HG03025 (cell line): ENCODE measurements at regions not wholly inside any gene's neighbourhood (a gene's known extent, or its start where the extent isn't known, plus 50 kb on each side); places are given as distances from the start of the nearest gene placed in this dataset.
"Not testable (repeated sequence)": the region's sequence is repeated elsewhere in the genome, so short reads cannot be mapped to it uniquely, and the experiment has no call there.

Experiments used
- ATAC-seq: cut with Tn5 transposase; IDR thresholded peaks from one replicate; pipeline ENCODE4 v1.9.1; 2021; ENCODE audit warnings: mild to moderate bottlenecking, moderate library complexity; ENCODE audit not compliant: unreplicated experiment, low FRiP score

DNA sequence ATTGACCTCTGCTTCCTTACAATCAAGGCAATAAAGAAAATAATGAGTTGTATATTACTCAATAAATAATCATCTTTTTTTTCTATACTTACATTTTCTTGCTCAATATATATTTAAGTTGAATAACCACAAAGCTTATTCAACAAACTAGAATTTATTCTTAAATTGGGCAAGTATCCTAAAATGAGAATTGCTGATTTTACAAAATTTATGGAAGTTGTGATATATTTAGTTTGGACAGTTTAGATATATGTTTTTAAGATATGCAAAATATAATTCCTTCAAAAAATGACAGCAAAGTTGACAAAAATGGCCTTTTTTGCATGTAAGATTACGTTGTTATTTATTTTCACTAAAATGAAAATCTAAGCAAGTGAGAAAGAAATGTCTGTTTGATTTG, 305.7 kb upstream of the GRIN3A start:
- ATAC-seq = no peak

DNA sequence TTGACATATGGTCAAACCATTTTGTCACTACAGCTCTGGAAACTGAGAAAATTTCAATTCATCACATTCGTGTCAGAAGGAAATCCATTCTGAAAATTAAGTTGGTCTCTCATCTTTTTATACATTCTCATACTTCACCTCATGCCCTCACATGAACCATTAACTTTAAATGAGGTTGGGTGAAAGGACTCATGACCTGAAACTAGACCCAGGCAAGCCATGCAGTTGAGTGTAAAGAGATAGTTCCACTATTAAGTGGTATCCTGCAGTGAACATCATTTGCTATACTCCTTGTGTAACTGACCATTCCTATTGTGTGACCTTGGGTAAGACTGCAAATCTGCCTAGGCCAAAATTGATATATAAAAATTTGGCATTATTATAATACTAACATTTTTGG, 299.6 kb upstream of the GRIN3A start:
- no peak for ATAC-seq

DNA sequence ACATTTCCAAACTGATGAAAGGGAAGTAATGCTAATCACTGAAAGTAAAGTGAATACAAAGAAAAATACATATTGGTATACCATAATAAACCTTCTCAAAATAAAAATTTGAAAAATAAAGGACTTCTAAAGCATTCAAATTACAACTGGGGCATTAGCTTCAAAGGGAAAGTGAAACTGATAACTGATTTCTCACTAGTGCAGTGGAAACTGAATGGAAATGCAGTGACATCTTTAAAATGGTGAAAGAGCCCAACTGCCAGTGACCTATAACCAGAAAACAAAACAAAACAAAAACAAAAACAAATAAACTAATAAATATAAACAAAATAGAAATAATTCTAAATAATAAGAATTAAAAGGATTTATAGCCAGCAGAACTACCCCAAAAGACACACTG, 297.5 kb upstream of the GRIN3A start:
- ATAC-seq = peak; percentile 86

DNA sequence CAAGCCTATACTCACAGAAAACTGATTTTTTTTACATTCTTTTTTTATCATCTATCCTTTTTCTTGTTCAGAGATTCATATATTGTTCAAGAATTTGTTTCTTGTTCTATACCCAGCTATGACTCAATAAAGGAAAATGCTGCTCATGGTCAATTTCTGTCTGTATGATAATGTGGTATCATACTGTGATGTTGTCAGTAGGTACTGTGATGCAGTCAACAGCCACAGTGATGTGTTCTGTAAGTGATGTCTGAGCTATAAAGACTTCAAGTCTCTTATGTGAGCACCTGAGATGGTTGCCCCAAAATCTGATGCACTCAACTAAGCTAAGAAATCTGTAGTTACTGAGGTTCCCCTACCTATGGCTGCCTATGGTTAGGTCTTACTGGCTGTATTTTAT, 294.2 kb upstream of the GRIN3A start:
- ATAC-seq = no peak

DNA sequence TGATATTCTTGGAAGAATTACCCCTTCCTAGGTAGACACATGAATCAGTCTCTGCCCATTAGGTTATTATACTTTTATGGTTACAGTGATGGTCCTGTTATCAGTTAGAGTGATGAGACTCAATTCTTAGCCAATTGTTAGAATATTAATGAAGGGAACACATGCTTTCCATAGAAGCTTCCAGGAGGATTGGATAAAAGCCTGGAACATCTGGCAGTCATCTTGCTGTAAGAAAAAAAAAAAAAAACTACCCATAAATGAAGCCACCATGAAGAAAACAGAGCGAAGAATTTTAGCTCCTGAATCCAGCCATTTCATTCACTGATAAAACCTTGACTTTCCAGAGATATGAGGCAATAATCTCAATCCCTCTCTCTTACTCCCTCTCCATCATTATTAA, 262.5 kb upstream of the GRIN3A start:
- no peak for ATAC-seq

DNA sequence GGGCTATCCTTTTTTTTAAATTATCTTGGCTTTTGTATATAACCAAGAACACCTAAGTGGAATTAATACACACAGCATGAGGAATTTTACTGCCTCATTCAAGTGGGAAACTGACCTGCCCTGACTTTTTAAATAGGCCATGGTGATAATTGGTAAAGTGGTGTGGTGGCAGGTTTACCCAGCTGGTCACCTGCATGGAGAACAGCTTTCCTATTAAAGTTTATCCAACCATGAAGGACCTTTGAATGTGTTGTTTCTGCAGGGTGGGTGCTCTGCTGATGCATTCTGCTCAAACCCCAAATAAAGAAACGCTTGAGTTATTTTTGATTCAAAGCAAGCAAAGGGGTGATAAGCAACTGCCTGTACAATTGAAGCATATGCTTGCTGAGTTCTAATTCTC, 261.0 kb upstream of the GRIN3A start:
- ATAC-seq = no peak

DNA sequence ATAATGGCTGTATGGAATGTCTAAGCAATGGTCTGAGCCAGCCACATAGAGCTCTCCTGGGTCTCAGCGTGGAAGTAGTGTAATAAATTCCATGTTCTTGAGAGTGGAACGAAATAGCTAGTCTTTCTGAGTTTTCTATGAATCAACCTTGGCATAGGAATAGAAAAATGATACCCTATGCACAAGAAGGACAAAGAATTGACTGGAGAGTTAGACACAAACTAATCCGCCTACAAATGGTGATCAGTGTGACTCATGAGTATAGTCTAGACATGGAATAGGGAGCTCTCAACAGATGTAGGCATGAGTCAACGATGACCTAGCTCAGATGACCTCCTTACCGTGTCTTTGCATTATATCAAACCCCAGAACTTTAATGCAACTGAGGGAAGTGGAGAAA, 256.8 kb upstream of the GRIN3A start:
- no peak for ATAC-seq

DNA sequence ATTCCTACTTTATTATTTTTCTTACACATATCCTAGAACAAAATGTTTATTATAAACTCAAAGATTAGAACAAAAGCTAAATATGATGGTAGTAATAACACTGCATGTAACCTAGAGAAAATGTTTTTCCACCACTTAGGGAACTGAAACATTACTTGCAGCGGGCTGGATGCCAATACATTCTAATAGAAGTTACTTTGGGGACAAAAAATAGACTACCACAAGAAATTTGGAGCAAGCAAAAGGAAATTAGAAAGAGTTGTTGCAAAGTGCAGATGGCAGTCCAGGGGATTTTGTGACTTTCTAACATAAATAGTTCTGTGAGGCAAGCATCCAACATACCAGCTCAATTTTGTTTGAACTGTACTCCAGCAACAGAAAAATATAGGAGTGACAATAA, 255.3 kb upstream of the GRIN3A start:
- no peak for ATAC-seq

DNA sequence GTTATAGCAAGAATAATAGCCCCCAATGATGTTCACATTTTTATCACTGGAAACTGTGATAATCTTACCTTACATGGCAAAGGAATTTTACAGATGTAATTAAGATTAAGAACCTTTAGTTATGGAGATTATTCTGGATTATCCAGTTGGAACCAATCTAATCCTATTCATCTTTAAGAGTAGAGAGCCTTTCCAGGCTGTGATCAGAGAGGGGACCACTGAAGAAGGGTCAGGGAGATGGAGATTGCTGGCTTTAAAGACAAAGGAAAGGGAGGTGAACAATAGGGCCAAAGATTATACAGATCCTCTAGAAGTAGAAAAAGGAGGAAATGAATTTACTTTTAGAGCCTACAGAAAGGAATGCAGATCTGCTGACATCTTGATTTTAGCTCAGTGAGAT, 253.5 kb upstream of the GRIN3A start:
- no peak for ATAC-seq

DNA sequence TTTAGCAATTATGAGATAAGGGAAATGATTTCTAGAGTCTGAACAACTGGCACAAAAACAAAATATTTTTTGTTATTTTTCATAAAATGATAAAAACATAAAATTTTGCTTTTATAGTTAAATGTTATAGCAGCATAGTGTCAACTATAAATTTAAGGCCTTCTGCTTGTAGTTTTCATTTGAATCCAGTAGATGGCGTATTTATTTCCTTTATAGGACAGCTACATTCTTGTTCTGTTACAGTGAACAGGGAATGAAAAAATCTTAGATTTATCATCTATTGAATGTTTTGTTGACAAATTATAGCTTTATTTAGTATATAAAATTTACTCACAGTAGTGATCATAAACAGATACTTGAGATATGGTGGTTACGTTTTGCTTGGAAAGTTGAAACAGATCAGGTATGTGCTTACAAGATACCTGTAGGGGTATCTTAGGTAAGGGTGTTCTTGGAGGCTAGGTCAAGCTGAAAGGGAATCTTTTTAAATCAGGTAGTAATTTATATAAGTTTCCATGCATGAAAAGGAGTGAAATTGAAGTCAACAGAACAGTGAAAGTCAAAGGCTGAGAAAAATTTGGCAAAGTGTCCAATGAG, 239.3 kb upstream of the GRIN3A start:
- no peak for ATAC-seq

DNA sequence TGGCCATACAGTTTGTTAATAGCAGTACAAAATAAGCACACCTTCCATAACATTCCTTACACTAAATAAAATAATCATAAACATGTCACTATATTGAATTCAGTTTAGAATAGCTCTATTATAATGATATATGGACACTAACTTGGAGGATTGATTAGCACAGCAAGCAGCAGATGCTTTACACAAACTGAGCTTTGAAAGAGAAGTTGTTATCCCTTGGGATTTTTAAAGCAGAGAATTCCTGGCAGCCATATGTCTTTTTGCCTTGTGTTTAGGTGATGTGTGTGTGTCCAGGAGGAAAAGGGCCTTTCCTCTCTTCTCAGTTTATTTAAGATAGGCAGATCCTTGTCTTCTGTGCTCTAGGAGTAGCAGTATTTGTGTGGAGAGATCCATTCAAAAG, 232.2 kb upstream of the GRIN3A start:
- no peak for ATAC-seq

DNA sequence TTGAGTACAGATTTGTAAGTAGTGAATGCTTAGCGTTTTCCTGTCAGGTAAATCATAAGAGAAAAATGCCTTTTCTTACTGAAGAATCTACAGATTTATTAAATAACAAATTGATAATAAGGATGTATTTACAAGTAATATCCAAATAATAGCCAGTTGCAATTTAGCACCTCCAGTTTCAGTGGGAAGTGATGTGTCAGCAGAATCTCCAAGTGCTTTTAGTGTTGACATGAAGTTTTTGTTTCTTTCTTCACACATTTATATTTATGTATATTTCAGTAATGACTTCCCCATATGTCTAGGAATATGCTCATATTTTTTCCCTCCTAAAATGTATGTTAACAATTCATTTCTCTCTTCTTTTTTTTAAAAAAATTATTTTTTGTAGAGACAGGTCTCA, 229.9 kb upstream of the GRIN3A start:
- ATAC-seq = no peak

DNA sequence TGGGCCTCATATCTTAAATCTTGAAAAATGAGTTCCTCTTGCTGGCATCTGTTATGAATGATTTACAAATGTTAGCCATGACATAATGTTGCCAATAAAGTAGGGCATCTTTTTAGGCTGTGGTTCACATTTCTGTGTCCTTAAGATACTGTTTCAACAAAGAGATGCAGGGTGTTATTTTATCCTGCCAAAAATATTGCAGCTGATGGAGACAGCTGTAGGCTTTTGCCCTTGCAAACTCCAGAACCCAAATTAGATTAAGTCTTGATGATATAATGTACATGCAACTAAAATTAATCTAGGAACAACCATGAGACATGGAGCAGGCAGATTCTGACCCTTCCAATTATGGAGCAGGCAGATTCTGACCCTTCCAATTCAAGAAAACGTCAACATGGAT, 228.2 kb upstream of the GRIN3A start:
- no peak for ATAC-seq

DNA sequence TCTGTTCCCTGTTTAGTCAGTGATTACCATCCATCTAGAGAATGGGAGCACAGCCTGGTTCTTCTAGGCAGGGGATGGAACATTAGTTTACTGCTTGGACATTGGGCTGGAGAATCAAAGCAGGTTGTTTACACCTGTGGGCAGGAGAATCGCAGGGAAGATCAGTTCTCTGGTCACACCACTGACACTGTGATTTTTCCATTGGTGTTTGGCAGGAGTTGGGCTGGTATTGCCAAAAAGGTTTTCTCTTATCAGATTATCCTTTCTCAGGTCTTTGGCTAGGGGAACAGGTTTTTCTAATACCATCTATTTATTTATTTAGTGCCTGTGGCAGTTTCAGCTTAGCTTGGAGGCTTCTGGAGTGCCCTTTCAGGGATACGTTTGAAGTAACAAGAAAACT, 219.3 kb upstream of the GRIN3A start:
- ATAC-seq = no peak

DNA sequence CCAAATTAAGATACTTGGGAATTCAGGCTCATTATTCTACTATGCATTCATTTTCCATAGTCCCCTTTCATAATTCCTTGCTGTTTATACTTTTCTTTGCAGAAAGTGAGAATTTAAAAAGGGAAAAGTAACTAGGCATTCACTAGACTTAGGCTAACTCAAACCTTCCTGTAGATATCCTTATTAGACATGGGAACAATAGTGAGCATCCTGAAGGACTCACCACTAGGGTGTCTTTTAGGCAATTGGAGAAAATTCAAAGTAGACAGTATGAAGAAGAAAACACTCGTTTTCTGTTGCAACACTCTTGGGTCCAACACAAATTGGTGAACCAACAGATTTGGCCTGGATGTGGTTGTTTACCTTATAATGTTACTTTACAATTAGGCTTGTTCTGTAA, 213.2 kb upstream of the GRIN3A start:
- no peak for ATAC-seq

DNA sequence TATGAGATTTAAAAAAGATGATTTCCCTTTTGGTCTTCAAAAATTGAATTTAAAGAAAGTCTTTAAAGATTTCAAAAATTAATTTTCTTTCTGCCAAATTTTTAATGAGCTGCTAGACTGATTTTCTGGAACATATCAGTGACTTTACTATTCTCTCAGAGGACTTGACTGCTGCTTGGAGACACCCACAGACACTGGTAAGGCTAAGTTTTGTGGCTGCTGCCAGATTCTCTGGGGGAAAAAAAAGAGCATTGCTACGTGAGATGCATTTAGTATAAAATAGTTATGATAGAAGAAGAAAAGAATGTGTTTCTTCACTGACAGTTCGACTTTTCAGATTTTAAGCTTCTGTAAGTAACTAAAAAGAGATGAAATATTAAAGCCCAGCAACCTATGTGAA, 193.3 kb upstream of the GRIN3A start:
- no peak for ATAC-seq

DNA sequence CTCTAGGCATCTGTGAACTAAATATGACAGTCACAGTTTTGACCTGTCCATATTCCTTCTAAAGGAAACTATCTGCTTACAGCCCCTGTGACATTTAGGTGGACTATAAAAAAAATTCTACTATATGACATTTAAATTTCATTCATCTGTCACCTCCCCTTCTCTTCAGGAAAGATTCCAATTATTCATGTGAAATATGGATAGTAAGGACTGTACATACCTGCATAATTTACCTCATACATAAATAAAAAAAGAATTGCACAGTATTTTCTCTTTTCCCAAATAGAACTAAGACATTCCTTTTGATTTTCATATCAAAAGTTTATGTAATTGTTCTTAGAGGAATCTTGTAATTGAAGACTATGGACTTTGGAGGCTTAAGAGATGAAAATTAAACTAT, 192.3 kb upstream of the GRIN3A start:
- ATAC-seq = no peak

DNA sequence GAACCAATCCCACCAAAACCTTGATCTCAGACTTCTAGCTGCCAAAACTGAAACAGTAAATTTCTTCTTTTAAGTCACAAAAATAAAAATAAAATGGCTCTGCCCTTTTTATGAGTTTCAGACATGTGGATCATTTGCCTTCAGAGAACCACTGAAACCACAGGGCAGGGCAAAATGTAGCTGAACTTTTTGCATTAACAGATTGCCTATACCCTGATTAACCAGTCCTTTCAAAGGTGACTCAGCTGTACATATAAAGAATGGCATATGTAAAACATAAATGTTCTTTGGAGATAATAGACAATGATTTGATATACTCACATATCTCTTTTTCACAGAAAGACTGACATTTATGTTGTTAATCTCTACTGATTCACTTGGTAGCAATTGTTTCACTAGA, 187.1 kb upstream of the GRIN3A start:
- ATAC-seq = no peak

DNA sequence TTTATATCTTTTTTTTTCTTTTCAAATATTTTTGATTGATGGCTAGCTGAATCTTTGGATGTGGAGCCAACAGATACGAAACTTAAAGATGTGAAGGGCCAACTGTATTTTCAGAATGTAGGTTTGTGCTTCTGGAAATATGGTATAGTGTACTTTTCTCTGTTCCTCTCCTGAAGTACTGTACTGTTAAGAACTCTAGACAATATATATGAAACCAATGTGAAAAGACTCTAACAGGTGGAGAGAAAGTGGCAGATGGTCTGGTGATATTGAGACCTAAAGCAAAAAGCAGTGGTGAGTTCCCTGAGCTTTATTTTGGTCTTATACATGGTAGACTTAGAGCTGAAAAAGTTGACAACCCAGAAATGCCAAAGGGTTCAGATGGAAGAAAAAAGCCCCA, 185.0 kb upstream of the GRIN3A start:
- ATAC-seq = no peak

DNA sequence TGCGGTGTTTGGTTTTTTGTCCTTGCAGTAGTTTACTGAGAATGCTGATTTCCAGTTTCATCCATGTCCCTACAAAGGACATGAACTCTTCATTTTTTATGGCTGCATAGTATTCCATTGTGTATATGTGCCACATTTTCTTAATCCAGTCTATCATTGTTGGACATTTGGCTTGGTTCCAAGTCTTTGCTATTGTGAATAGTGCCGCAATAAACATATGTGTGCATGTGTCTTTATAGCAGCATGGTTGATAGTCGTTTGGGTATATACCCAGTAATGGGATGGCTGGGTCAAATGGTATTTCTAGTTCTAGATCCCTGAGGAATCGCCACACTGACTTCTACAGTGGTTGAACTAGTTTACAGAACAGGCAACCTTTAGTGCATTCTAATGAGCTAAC, 178.5 kb upstream of the GRIN3A start:
- not testable (repeated sequence) for ATAC-seq

DNA sequence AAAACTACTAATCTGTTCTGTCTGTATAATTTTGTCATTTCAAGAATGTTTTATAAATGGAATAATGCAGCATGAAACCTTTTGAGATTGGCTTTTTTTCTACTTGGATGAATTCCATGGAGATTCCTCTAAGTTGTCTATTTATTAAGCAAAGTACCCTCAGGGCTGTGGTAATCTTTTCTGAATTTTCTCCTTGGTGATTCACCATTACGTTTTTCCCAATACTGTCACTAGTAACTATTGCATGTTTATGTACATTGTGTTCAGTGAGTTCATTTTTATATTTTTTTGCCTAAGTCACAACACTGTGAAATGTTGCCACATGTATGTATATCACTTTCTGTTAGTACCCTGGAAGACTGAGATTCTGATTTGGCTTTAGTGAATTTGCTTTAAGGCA, 177.0 kb upstream of the GRIN3A start:
- no peak for ATAC-seq

DNA sequence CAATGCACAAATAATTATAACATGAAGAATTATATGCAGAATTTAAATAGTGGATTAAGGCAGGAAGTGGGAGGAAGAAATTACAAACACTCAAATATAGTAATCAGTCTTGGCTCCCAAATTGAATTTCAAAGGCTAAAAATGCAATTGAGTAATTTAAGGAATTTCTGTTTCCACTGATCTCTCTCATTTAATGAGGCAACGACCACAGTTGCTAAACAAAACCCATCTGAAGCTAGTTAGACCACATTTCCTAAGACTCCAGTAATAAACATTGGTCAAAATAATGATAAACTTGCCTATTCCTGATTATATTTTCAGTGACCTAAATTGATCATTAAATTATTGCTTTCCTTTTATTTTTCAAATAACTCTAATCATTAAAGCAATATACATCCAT, 174.3 kb upstream of the GRIN3A start:
- no peak for ATAC-seq

DNA sequence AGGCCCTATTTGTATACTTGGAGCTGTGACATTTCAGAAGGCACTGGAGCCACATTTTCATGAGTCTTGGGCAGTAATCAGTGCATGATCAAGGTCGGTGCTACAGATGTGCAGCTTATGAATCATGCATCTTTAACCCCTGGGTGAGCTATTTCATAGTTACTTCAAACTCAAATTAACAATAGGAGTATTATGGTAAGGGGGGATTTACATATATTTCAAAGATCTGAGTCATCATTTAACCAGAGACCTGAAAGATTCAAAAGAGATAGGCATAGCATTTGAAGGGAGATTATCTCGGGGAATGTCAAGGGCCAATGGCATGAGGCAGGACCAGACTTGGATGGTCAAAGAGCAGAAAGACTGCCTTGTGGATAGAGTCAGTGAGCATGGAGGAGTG, 169.0 kb upstream of the GRIN3A start:
- ATAC-seq = no peak
